SK-N-SH treated with all-trans-retinoic acid at 6 μM for 48 hours (cell line): ENCODE measurements at regions not wholly inside any gene's neighbourhood (a gene's known extent, or its start where the extent isn't known, plus 50 kb on each side); places are given as distances from the start of the nearest gene placed in this dataset.

ENCODE experiments used
- ISL1 ChIP-seq: fragments of 250-450 bp; sonication (Bioruptor Pico); IDR thresholded peaks from 2 replicates; pipeline ENCODE4 v2.1.2; 2022; ENCODE audit warnings: mild to moderate bottlenecking, moderate library complexity
- OSR1 ChIP-seq: fragments of 250-450 bp; sonication (Bioruptor Pico); IDR thresholded peaks from 2 replicates; pipeline ENCODE4 v1.8.0; 2022; ENCODE audit warnings: moderate library complexity, mild to moderate bottlenecking, inconsistent platforms
- PPARA ChIP-seq: fragments of 250-450 bp; sonication (Bioruptor Pico); IDR thresholded peaks from 2 replicates; pipeline ENCODE4 v1.5.0; 2020; ENCODE audit warnings: mild to moderate bottlenecking, borderline replicate concordance
- TCF4 ChIP-seq: fragments of 250-450 bp; sonication (Bioruptor Pico); IDR thresholded peaks from 2 replicates; pipeline ENCODE4 v1.8.0; 2021; ENCODE audit warnings: mild to moderate bottlenecking, moderate library complexity, borderline replicate concordance
- ZFP3 ChIP-seq: fragments of 250-450 bp; sonication (Bioruptor Pico); IDR thresholded peaks from 2 replicates; pipeline ENCODE4 v1.5.0; 2020; ENCODE audit warnings: mild to moderate bottlenecking, moderate library complexity
- TF ChIP-seq, protein P1 (sequence below): fragments of 250-450 bp; sonication (Bioruptor Pico); IDR thresholded peaks from 2 replicates; pipeline ENCODE4 v1.5.1; 2020; ENCODE audit warnings: low read depth, mild to moderate bottlenecking, moderate library complexity
- TF ChIP-seq, protein P2 (sequence below): fragments of 250-450 bp; sonication (Bioruptor Pico); IDR thresholded peaks from 2 replicates; pipeline ENCODE4 v1.8.0; 2021; ENCODE audit warnings: low read depth, mild to moderate bottlenecking, moderate library complexity, borderline replicate concordance

DNA sequence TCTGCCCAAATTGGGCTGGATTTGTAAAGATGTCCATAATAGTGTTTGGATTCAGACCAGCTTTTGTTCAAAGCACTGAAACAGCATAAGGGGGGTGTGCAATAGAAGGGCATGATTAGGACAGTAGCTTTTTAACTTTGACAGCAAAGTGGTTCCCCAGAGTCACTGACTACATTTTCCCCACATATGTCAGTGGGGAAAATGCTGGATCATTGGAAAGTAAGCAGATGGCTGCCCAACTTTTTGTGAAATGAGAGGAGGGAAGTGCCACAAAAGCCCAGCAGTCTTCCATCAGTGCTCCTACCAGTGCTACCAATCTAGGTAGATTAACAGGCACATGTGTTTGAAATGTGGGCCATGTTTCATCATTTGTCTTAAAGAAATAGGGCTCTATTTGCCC, 162.8 kb downstream of the FZD1 start:
- no peak for TF ChIP-seq ZFP3 (CRISPR knock-in tag)
- TF ChIP-seq TCF4 (CRISPR knock-in tag), result no peak
- TF ChIP-seq, protein P1, sequence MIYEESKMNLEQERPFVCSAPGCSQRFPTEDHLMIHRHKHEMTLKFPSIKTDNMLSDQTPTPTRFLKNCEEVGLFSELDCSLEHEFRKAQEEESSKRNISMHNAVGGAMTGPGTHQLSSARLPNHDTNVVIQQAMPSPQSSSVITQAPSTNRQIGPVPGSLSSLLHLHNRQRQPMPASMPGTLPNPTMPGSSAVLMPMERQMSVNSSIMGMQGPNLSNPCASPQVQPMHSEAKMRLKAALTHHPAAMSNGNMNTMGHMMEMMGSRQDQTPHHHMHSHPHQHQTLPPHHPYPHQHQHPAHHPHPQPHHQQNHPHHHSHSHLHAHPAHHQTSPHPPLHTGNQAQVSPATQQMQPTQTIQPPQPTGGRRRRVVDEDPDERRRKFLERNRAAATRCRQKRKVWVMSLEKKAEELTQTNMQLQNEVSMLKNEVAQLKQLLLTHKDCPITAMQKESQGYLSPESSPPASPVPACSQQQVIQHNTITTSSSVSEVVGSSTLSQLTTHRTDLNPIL (CRISPR knock-in tag), result no peak
- TF ChIP-seq, protein P2, sequence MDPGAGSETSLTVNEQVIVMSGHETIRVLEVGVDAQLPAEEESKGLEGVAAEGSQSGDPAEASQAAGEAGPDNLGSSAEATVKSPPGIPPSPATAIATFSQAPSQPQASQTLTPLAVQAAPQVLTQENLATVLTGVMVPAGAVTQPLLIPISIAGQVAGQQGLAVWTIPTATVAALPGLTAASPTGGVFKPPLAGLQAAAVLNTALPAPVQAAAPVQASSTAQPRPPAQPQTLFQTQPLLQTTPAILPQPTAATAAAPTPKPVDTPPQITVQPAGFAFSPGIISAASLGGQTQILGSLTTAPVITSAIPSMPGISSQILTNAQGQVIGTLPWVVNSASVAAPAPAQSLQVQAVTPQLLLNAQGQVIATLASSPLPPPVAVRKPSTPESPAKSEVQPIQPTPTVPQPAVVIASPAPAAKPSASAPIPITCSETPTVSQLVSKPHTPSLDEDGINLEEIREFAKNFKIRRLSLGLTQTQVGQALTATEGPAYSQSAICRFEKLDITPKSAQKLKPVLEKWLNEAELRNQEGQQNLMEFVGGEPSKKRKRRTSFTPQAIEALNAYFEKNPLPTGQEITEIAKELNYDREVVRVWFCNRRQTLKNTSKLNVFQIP (CRISPR knock-in tag), result no peak
- TF ChIP-seq OSR1 (CRISPR knock-in tag), result no peak
- no peak for TF ChIP-seq ISL1 (CRISPR knock-in tag)
- no peak for TF ChIP-seq PPARA (CRISPR knock-in tag)
